Esophagus muscularis mucosa (tissue), 4 donors: ENCODE measurements at regions not wholly inside any gene's neighbourhood (a gene's known extent, or its start where the extent isn't known, plus 50 kb on each side); places are given as distances from the start of the nearest gene placed in this dataset.

Source experiments
- CTCF ChIP-seq, 3 experiments: fragments of 200-600 bp in 2 of 3; fragments of 450-650 bp in 1 of 3; sonication (generic) in 2 of 3; IDR thresholded peaks; one replicate each; pipeline ENCODE4 v1.5.1; 2017 to 2019; ENCODE audit warnings: antibody characterized with exemption in 3 of 3, mild to moderate bottlenecking in 2 of 3, moderate library complexity in 1 of 3
- EP300 ChIP-seq: sonication (generic); formaldehyde crosslinking; IDR thresholded peaks from one replicate; pipeline ENCODE4 v1.6.1; 2017; ENCODE audit warnings: antibody characterized with exemption
- POLR2A ChIP-seq: fragments of 450-650 bp; IDR thresholded peaks from one replicate; pipeline ENCODE4 v1.6.1; 2017; ENCODE audit warnings: antibody characterized with exemption, moderate library complexity, mild to moderate bottlenecking, low read depth
- POLR2AphosphoS5 ChIP-seq, 2 donors: sonication (generic); formaldehyde crosslinking; IDR thresholded peaks; one replicate each; pipeline ENCODE4 v1.6.1; 2017; ENCODE audit warnings: antibody characterized with exemption in 2 of 2

GRCh38 chrX:106499473-106499872 lies 112.3 kb upstream of the RADX start:
- TF ChIP-seq CTCF (IDR thresholded peaks at IDR 0.05) (no peak), POLR2A (no peak), POLR2AphosphoS5 (IDR thresholded peaks at IDR 0.05) (no peak), EP300 (no peak)
